K562 (cell line): ENCODE measurements at regions not wholly inside any gene's neighbourhood (a gene's known extent, or its start where the extent isn't known, plus 50 kb on each side); places are given as distances from the start of the nearest gene placed in this dataset.
A peak's percentile ranks its signal among the peaks of the same experiment; 100 is the strongest.
"Not testable (repeated sequence)": the region's sequence is repeated elsewhere in the genome, so short reads cannot be mapped to it uniquely, and the experiment has no call there.

Source experiments
- ATAC-seq: fragments of 200-7000 bp; cut with Tn5 transposase; 3 replicates; pipeline ENCODE4 v1.9.1; 2020; ENCODE audit warnings: moderate library complexity
- BruUV-seq: library from RNA; stranded (reverse); fragments of 400-500 nt; replicated peaks from 2 replicates; lab custom pipeline; 2021; lab: Mats Ljungman, UMichigan
- CTCF ChIA-PET: fragments of 300-600 bp; formaldehyde crosslinking; extraction: SDS; loops from one replicate; lab custom pipeline; 2021; ENCODE audit warnings: low intra/inter-chr PET ratio; lab: Yijun Ruan, JAX
- POLR2A ChIA-PET: fragments of 300-600, 350-650 bp; sonication (Branson Sonifier 250); formaldehyde crosslinking; extraction: SDS; loops from one replicate; lab custom pipeline; 2021; ENCODE audit warnings: antibody characterized with exemption, inconsistent platforms; lab: Yijun Ruan, JAX
- DNase-seq, 4 experiments: peaks; one replicate each; pipeline versions ENCODE4 v3.0.0 to v3.0.0-alpha.2; 2011 to 2018; ENCODE audit warnings: low spot score in 3 of 4, mixed read lengths in 3 of 4; ENCODE audit errors: extremely low read depth in 1 of 4
- FAIRE-seq: peaks from 2 replicates; lab custom pipeline; 2011; peaks lifted over from hg19 to GRCh38; lab: Jason Lieb, UNC
- H2AFZ ChIP-seq: 2 replicates; pipeline ENCODE4 v1.6.0; 2011; ENCODE audit warnings: low read depth, low read length, control low read depth, inconsistent platforms
- H3K27ac ChIP-seq: fragments of 200-600 bp; 3 replicates; pipeline ENCODE4 v1.8.0; 2011; ENCODE audit warnings: low read depth, mild to moderate bottlenecking, control low read depth, inconsistent platforms, low read length, moderate library complexity, mixed read lengths; ENCODE audit errors: extremely low read depth
- H3K27me3 ChIP-seq, 2 experiments: fragments of 300-600 bp in 1 of 2; 2 replicates in 1 of 2; 3 replicates in 1 of 2; pipeline versions ENCODE4 v1.6.0 to v1.8.0; 2011; ENCODE audit warnings: inconsistent platforms in 2 of 2, low read length in 2 of 2, mild to moderate bottlenecking in 1 of 2, mixed read lengths in 1 of 2, moderate library complexity in 1 of 2; ENCODE audit not compliant: control insufficient read depth in 2 of 2, insufficient read depth in 2 of 2
- H3K36me3 ChIP-seq: fragments of 300-600 bp; 3 replicates; pipeline ENCODE4 v1.8.0; 2011; ENCODE audit warnings: mild to moderate bottlenecking, low read length, inconsistent platforms; ENCODE audit not compliant: control insufficient read depth, insufficient read depth
- H3K4me1 ChIP-seq, 2 experiments: fragments of 200-600 bp in 1 of 2; replicated peaks in 1 of 2; 2 replicates in 1 of 2; 3 replicates in 1 of 2; pipeline versions ENCODE4 v1.5.1 to v1.8.0; 2011; ENCODE audit warnings: inconsistent platforms in 2 of 2, low read length in 2 of 2, mild to moderate bottlenecking in 1 of 2, mixed read lengths in 1 of 2, moderate library complexity in 1 of 2; ENCODE audit not compliant: control insufficient read depth in 2 of 2, insufficient read depth in 2 of 2
- H3K4me2 ChIP-seq: 2 replicates; pipeline ENCODE4 v1.6.1; 2011; ENCODE audit warnings: low read length, control low read depth, inconsistent platforms, mixed read lengths; ENCODE audit not compliant: insufficient read depth
- H3K4me3 ChIP-seq: fragments of 200-600 bp; sonication (generic), shearing (Covaris generic); 2 replicates; pipeline ENCODE4 v1.5.1; 2016; ENCODE audit warnings: control low read depth, inconsistent platforms
- H3K79me2 ChIP-seq: fragments of 200-600 bp; 3 replicates; pipeline ENCODE4 v1.8.0; 2011; ENCODE audit warnings: low read length, inconsistent platforms; ENCODE audit not compliant: control insufficient read depth, insufficient read depth
- H3K9ac ChIP-seq, 2 experiments: 2 replicates each; pipeline versions ENCODE4 v1.6.0 to v1.6.1; 2011; ENCODE audit warnings: low read depth in 2 of 2, low read length in 2 of 2, control low read depth in 1 of 2, inconsistent platforms in 1 of 2, mild to moderate bottlenecking in 1 of 2, mixed read lengths in 1 of 2; ENCODE audit not compliant: insufficient read depth in 1 of 2
- H3K9me1 ChIP-seq: one replicate; pipeline ENCODE4 v1.6.0; 2011; ENCODE audit warnings: inconsistent platforms, mild to moderate bottlenecking, low read length, moderate library complexity; ENCODE audit not compliant: control insufficient read depth, insufficient read depth
- H3K9me3 ChIP-seq: replicated peaks from 2 replicates; pipeline ENCODE4 v1.5.1; 2011; ENCODE audit warnings: low read depth, low read length, inconsistent platforms; ENCODE audit not compliant: control insufficient read depth, insufficient read depth
- H4K20me1 ChIP-seq: replicated peaks from 2 replicates; pipeline ENCODE4 v1.6.1; 2011; ENCODE audit warnings: low read length, inconsistent platforms, mixed read lengths; ENCODE audit not compliant: control insufficient read depth, insufficient read depth
- E2F5 ChIP-seq: sonication (generic); formaldehyde crosslinking; IDR thresholded peaks from 2 replicates; pipeline ENCODE4 v1.8.0; 2022; ENCODE audit warnings: mild to moderate bottlenecking, missing genetic modification reagents
- ETV6 ChIP-seq, 3 experiments: fragments of 150-350 bp in 1 of 3; sonication (generic) in 1 of 3; formaldehyde crosslinking in 1 of 3; IDR thresholded peaks; 2 replicates each; pipeline versions ENCODE4 v1.6.1 to v1.8.0; 2014 to 2022; ENCODE audit warnings: borderline replicate concordance in 2 of 3, low read depth in 2 of 3, antibody characterized with exemption in 1 of 3, low read length in 1 of 3, mild to moderate bottlenecking in 1 of 3, missing genetic modification reagents in 1 of 3
- HCFC1 ChIP-seq: IDR thresholded peaks from 2 replicates; pipeline ENCODE4 v1.6.1; 2012; ENCODE audit warnings: low read depth, low read length, improper control_type of control experiment
- MAFF ChIP-seq: IDR thresholded peaks from 2 replicates; pipeline ENCODE4 v1.6.1; 2012; ENCODE audit warnings: low read length, improper control_type of control experiment
- MECOM ChIP-seq: fragments of 250-450 bp; sonication (Bioruptor Pico); IDR thresholded peaks from 2 replicates; pipeline ENCODE4 v1.8.0; 2022; ENCODE audit warnings: inconsistent platforms
- SRSF9 ChIP-seq: fragments of 200-400 bp; formaldehyde crosslinking; IDR thresholded peaks from 2 replicates; pipeline ENCODE4 v1.6.1; 2017; ENCODE audit warnings: low read depth, low read length, borderline replicate concordance
- ZNF512 ChIP-seq: IDR thresholded peaks from 2 replicates; pipeline ENCODE4 v1.6.1; 2016; ENCODE audit warnings: missing genetic modification characterization, missing compliant biosample characterization
- WGBS: fragments of 100-300 bp; shearing (Covaris generic); methylation state at CpG from one replicate; pipeline ENCODE4 v1.1.6; 2016; ENCODE audit warnings: low coverage, mixed read lengths; ENCODE audit not compliant: insufficient coverage; ENCODE audit errors: missing lambda C conversion rate; 5-methylcytosine and 5-hydroxymethylcytosine counted together
- in situ Hi-C: fragments of 300-500 bp; cut with MboI; formaldehyde crosslinking; loops from 4 replicates; pipeline ENCODE4 v1.15.0; 2018; ENCODE audit warnings: inconsistent platforms, mixed read lengths
- intact Hi-C: fragments of 100-400 bp; cut with micrococcal nuclease; formaldehyde crosslinking; loops from 2 replicates; pipeline ENCODE4 v1.14.2; 2022

- intact Hi-C loops (no loop called here), in situ Hi-C loops (no loop called here)
- no peak overlapping the region for H3K4me2 ChIP-seq
- WGBS = 3% methylated on average over 3 of the region's 3 CpGs
- no peaks in the 10 kb centered on the region for H3K36me3 ChIP-seq
- DNase-seq (peak in 1 of 4 experiments; percentile 17), ATAC-seq (peak; percentile 50), FAIRE-seq (no peak)
- no peak overlapping the region for H3K27ac ChIP-seq
- H3K27me3 ChIP-seq = no peaks in the 10 kb centered on the region
- no peaks in the 10 kb centered on the region for H3K9me3 ChIP-seq
- no peak overlapping the region for H3K9ac ChIP-seq
- no peak for TF ChIP-seq E2F5 (CRISPR knock-in tag)
- TF ChIP-seq HCFC1 = no peak
- TF ChIP-seq ZNF512 (tag) = 0 out of 2 replicates have a peak, but pooled peaks have one; percentile 30
- no peak for TF ChIP-seq MAFF
- no peak for TF ChIP-seq SRSF9
- TF ChIP-seq ETV6 (IDR thresholded peaks at IDR 0.05; ENCODE audit: borderline replicate concordance in 1 of 2, low read depth in 2 of 2, low read length in 1 of 2) = no peak
- TF ChIP-seq ETV6 (CRISPR knock-in tag; IDR thresholded peaks at IDR 0.05; ENCODE audit: borderline replicate concordance) = no peak
- no peak for TF ChIP-seq MECOM (CRISPR knock-in tag)
- H3K79me2 ChIP-seq = no peaks in the 10 kb centered on the region
- peaks cover 0 to 9% of the 10 kb centered on the region in 2 experiments; a peak in 3 of 5 replicates for H3K4me1 ChIP-seq
- POLR2A ChIA-PET = interaction anchor here (0.5 to 1.7 kb wide), 3 partner anchors 11 to 913 kb away, joined by 3 to 11 read pairs (median 3); no protein-coding TSS in a partner anchor
- H2AFZ ChIP-seq = peak overlapping the region; percentile 35
- CTCF ChIA-PET = no interaction called here
- no TSS peak for BruUV-seq
- no peaks in the 10 kb centered on the region for H4K20me1 ChIP-seq
- H3K4me3 ChIP-seq = no peak overlapping the region
- no peaks in the 10 kb centered on the region for H3K9me1 ChIP-seq
These were observed 72.9 kb upstream of the FBXO28 start for GRCh38 chr1:224041032-224041431.

- CTCF ChIA-PET, DNase-seq, H3K27ac ChIP-seq, H3K9me1 ChIP-seq, H3K36me3 ChIP-seq, H3K4me1 ChIP-seq, H3K79me2 ChIP-seq, H4K20me1 ChIP-seq, BruUV-seq, H3K9me3 ChIP-seq, ATAC-seq, H3K9ac ChIP-seq, H3K4me3 ChIP-seq, intact Hi-C loops, H3K4me2 ChIP-seq, H2AFZ ChIP-seq, H3K27me3 ChIP-seq, FAIRE-seq, in situ Hi-C loops: not testable (repeated sequence)
- POLR2A ChIA-PET = interaction anchor here (0.5 to 1.7 kb wide), 3 partner anchors 11 to 913 kb away, joined by 3 to 11 read pairs (median 3); no protein-coding TSS in a partner anchor
These were observed 73.5 kb upstream of the FBXO28 start for GRCh38 chr1:224040423-224040822.
